Osteocyte (in vitro differentiated cells): ENCODE measurements at regions not wholly inside any gene's neighbourhood (a gene's known extent, or its start where the extent isn't known, plus 50 kb on each side); places are given as distances from the start of the nearest gene placed in this dataset.

Experiments used
- DNase-seq: peaks from one replicate; pipeline ENCODE4 v3.0.0; 2021; ENCODE audit warnings: mixed read lengths; ENCODE audit not compliant: unreplicated experiment; ENCODE audit errors: extremely low spot score
- H3K27ac Mint-ChIP-seq: one replicate; pipeline ENCODE4 v1.8.0; 2021; ENCODE audit warnings: mild to moderate bottlenecking, mixed read lengths; ENCODE audit not compliant: unreplicated experiment
- H3K27me3 Mint-ChIP-seq: one replicate; pipeline ENCODE4 v1.8.0; 2021; ENCODE audit warnings: mixed read lengths; ENCODE audit not compliant: unreplicated experiment
- H3K36me3 Mint-ChIP-seq: one replicate; pipeline ENCODE4 v1.8.0; 2021; ENCODE audit warnings: mixed read lengths; ENCODE audit not compliant: unreplicated experiment
- H3K4me1 Mint-ChIP-seq: one replicate; pipeline ENCODE4 v1.8.0; 2021; ENCODE audit warnings: mixed read lengths; ENCODE audit not compliant: unreplicated experiment
- H3K4me3 Mint-ChIP-seq: one replicate; pipeline ENCODE4 v1.8.0; 2021; ENCODE audit warnings: mild to moderate bottlenecking, moderate library complexity, mixed read lengths; ENCODE audit not compliant: unreplicated experiment
- H3K9me3 Mint-ChIP-seq: one replicate; pipeline ENCODE4 v1.8.0; 2021; ENCODE audit warnings: mixed read lengths; ENCODE audit not compliant: unreplicated experiment
- TF ChIP-seq, protein P1 (sequence below): fragments of 200-600 bp; sonication (generic); IDR thresholded peaks from 2 replicates; pipeline ENCODE4 v1.5.0; 2021; ENCODE audit warnings: antibody characterized with exemption, mild to moderate bottlenecking, moderate library complexity

DNA sequence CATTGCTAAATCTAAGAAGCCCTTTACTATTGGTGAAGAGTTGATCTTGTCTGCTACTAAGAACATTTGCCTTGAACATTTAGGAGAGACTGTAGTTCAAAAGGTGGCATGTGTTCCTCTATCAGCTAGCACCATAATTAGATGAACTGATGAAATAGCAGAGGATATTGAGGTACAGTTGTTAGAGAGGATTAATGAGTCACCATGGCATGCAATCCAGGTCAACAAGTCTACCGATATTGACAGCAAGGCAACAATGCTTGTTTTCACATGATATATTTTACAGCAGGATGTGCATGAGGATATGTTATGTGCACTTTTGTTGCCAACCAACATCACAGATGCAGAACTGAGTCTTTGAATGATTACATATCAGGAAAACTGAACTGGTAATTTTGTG is 134.3 kb upstream of the CDH9 start:
- peaks cover 9% of the 10 kb centered on the region for H3K27me3 Mint-ChIP-seq
- no peaks in the 10 kb centered on the region for H3K9me3 Mint-ChIP-seq
- no peak for DNase-seq
- TF ChIP-seq, protein P1, sequence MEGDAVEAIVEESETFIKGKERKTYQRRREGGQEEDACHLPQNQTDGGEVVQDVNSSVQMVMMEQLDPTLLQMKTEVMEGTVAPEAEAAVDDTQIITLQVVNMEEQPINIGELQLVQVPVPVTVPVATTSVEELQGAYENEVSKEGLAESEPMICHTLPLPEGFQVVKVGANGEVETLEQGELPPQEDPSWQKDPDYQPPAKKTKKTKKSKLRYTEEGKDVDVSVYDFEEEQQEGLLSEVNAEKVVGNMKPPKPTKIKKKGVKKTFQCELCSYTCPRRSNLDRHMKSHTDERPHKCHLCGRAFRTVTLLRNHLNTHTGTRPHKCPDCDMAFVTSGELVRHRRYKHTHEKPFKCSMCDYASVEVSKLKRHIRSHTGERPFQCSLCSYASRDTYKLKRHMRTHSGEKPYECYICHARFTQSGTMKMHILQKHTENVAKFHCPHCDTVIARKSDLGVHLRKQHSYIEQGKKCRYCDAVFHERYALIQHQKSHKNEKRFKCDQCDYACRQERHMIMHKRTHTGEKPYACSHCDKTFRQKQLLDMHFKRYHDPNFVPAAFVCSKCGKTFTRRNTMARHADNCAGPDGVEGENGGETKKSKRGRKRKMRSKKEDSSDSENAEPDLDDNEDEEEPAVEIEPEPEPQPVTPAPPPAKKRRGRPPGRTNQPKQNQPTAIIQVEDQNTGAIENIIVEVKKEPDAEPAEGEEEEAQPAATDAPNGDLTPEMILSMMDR = no peak
- no peaks in the 10 kb centered on the region for H3K4me1 Mint-ChIP-seq
- no peak overlapping the region for H3K27ac Mint-ChIP-seq
- H3K36me3 Mint-ChIP-seq = no peaks in the 10 kb centered on the region
- H3K4me3 Mint-ChIP-seq = no peak overlapping the region

DNA sequence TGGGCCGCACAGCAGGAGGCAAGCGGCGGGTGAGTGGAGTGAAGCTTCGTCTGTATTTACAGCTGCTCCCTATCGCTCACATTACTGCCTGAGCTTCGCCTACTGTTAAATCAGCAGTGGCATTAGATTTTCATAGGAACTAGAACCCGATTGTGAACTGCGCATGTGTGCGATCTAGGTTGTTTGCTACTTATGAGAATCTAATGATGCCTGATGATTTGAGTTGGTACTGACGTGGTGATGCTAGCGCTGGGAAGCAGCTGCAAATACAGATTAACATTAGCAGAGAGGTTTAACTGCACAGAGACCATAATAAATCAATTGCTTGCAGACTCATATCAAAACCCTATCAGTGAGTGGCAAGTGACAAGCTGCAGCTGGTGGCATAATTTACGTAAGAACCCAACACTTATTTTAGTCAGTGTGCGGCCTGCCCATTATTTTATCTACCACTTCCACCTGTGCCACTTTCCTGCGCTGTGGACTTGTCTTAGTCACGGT is 133.4 kb upstream of the CDH9 start:
- Mint-ChIP-seq H3K4me3 (no peak overlapping the region), H3K9me3 (no peaks in the 10 kb centered on the region), H3K27ac (no peak overlapping the region), H3K4me1 (no peaks in the 10 kb centered on the region), H3K36me3 (no peaks in the 10 kb centered on the region), H3K27me3 (peaks cover 7% of the 10 kb centered on the region)
- no peak for DNase-seq
- TF ChIP-seq, protein P1 = no peak

DNA sequence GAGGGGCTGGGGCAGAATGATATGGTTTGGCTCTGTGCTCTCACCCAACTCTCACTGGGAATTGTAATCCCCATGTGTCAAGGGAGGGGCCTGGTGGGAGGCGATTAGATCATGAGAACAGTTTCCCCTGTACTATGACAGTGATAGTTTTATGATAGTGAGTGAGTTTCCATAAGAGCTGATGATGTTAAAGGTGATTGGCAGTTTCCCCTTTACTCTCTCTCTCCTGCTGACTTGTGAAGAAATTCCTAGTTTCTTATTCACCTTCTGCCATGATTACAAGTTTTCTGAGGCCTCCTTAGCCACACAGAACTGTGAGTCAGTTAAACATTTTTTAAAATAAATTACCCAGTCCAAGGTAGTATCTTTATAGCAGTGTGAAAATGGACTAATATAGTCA is 120.4 kb upstream of the CDH9 start:
- TF ChIP-seq, protein P1 = no peak
- no peak overlapping the region for H3K27ac Mint-ChIP-seq
- H3K4me1 Mint-ChIP-seq = peaks cover 4% of the 10 kb centered on the region
- no peak overlapping the region for H3K4me3 Mint-ChIP-seq
- no peak for DNase-seq
- no peaks in the 10 kb centered on the region for H3K36me3 Mint-ChIP-seq
- H3K9me3 Mint-ChIP-seq = peaks cover 34% of the 10 kb centered on the region
- peaks cover 5% of the 10 kb centered on the region for H3K27me3 Mint-ChIP-seq

DNA sequence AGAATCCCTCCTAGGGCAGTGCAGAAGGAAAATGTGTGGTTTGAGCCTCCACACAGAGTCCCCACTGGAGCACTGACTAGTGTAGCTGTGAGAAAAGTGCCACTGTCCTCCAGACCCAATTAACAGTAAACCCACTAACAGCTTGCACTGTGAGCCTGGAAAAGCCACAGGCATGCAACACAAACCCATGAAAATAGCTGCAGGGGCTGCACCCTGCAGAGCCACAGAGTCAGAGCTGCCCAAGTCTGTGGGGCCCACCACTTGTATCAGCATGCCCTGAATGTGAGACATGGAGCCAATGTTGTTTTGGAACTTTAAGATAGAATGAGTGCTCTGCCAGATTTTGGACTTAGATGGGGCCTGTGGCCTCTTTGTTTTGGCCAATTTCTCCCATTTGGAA is 119.8 kb upstream of the CDH9 start:
- no peak overlapping the region for H3K4me3 Mint-ChIP-seq
- peaks cover 34% of the 10 kb centered on the region for H3K9me3 Mint-ChIP-seq
- peaks cover 5% of the 10 kb centered on the region for H3K27me3 Mint-ChIP-seq
- TF ChIP-seq, protein P1 = no peak
- no peaks in the 10 kb centered on the region for H3K36me3 Mint-ChIP-seq
- DNase-seq = no peak
- H3K27ac Mint-ChIP-seq = no peak overlapping the region
- peaks cover 4% of the 10 kb centered on the region for H3K4me1 Mint-ChIP-seq

DNA sequence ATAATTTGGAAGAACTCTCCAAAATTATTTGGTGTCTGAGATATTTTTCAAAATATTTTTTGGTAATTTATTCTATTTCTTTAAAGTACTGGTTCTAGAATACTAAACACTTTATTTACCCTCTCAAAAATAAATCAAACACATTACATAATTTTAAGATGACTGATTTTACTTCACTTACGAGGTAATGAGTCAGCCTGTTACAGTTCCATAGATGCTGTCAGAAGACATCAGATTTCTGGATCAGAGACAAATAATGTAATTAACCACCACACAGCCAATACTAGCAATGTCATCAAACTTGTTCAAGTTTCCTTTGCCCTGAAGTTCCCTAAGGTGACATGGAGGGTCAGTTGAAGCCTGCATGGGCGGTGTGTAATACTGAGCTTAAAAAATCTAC is 106.1 kb upstream of the CDH9 start:
- Mint-ChIP-seq H3K27ac (no peak overlapping the region), H3K9me3 (no peaks in the 10 kb centered on the region), H3K27me3 (no peaks in the 10 kb centered on the region), H3K36me3 (no peaks in the 10 kb centered on the region), H3K4me3 (no peak overlapping the region), H3K4me1 (peaks cover 2% of the 10 kb centered on the region)
- TF ChIP-seq, protein P1 = no peak
- DNase-seq = no peak
